ENCODE measurements at regions not wholly inside any gene's neighbourhood (a gene's known extent, or its start where the extent isn't known, plus 50 kb on each side); places are given as distances from the start of the nearest gene placed in this dataset.
"Not testable (repeated sequence)": the region's sequence is repeated elsewhere in the genome, so short reads cannot be mapped to it uniquely, and the experiment has no call there.

- DNase-seq, result no peak
Measured at GRCh38 chr4:117014236-117014635, 71.1 kb downstream of the TRAM1L1 start.

DNA sequence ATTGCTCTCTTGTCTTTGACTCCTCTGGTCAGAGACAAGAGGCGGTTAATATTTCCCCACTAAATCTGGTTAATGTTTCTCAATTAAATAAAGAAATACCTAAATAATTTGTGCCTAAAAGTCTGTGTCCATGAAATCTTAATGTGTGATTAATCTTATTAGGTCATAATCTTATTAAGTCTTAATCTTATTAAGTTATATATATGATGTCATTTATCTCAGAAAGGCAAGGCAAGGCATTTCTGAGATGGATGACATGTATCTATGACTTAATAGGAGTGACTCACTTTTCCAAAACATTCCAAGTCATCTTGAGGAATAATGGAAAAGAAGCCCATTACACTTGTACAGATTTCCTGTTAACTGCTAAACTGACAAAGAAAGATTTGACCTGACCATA lies 74.7 kb downstream of the TRAM1L1 start:
- no peak for DNase-seq

DNA sequence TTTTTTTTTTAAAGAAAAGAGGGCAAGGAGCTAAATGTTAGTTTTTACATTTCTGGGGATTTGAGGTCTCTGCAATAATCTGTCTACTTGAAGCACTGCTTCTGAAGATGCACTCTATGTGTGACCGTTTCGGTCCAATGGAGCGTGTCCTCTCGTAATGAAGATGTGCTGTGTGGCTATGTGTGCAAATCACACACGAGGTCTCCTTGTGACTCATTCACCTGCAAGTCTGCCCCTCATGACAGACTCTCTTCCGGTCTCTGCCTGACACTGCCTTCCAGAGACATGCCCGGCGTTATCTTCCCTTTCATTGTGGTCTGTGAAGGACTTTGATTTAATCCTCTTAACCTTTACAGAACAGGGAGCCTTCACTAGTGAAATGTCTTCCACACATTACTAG lies 84.3 kb downstream of the TRAM1L1 start:
- no peak for DNase-seq

DNA sequence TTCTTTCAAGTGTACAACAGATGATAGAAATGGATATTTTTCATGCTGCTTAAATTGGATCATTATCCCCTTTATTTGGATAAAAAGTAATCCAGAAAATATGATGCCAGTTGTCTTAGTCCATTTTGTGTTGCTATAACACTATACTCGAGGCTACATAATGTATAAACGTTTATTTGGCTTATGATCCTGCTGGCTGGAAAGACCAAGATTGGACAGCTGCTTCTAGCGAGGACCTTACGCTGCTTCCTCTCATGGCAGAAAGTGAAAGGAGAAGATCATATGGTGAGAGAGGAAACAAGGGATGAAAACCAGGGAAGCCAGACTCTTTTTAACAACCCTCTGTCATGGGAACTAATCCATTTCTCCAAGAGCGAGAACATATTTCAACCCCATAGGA lies 102.7 kb downstream of the TRAM1L1 start:
- no peak for DNase-seq

- not testable (repeated sequence) for DNase-seq
Measured at GRCh38 chr4:116980436-116980835, 104.9 kb downstream of the TRAM1L1 start.

DNA sequence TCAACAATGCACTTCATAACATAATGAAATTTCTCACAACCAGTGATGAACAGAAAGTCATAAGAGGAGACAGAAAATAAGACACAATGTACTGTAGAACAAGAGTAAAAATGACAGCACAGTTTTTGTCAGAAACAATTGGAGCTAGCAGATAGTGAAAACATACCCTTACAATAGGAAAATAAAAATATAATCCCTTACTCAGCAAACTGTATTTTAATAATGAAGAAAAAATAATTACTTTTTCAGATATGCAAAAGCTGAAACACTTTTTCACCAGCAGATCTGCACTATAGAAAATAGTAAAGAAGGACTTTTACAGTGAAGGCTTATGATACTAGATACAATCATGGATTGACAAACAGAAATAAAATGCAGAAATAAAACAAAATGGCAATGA lies 126.3 kb downstream of the TRAM1L1 start:
- no peak for DNase-seq

GRCh38 chr4:116953947-116954346 lies 131.4 kb downstream of the TRAM1L1 start:
- no peak for DNase-seq

GRCh38 chr4:116952530-116953136 lies 132.7 kb downstream of the TRAM1L1 start:
- no peak for DNase-seq

- DNase-seq, result no peak
Measured at GRCh38 chr4:116949856-116950255, 135.5 kb downstream of the TRAM1L1 start.

- DNase-seq, result no peak
Measured at GRCh38 chr4:116942315-116942714, 143.1 kb downstream of the TRAM1L1 start.

DNA sequence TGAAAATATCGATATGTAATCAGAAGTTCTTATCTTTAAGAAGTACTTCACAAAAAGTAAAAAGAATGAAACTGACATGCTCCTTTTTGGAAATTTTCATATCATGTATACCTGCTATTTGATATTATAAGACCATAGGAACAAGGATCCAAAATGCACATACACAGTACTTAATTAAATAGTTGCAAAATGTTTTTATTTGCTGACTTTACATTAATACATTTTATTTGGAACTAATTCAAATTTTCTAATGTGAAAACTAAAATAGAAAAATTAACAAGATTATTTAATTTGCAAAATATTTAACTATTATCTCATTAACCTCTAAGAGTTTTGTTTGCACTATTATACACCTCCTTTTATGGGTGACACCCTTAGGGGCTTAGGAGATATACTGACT lies 155.0 kb downstream of the TRAM1L1 start:
- no peak for DNase-seq

GRCh38 chr4:116926631-116927295 lies 158.6 kb downstream of the TRAM1L1 start:
- DNase-seq, result no peak

DNA sequence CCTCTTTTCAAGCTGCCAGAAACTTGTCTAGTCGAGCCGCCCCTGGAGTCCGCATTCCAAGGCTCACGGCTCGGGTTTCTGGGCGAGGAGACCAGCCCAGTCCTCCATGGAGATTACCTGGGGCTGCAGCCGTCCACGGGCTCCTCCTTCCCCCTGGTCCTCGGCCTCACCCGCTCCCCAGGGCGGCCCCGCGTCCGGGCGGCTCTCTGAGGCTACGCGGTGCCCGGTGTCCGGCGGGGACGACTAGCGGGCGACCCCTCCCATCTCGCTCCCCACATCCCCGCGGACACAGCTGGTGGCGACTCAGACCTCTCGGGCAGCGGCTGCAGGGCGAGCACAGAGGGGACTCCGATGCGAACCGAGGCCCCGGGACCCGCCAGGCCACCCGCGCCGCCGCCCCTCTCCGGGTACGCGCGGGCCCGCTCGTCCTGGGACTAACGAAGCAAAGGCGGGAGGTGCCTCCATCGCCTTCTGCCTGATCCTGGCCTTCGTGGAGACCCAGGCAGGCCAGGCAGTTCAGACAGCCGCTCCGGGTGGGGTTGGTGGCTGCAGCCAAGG lies 159.4 kb downstream of the TRAM1L1 start:
- no peak for DNase-seq

- DNase-seq, result no peak
Measured at GRCh38 chr4:116923389-116923788, 162.0 kb downstream of the TRAM1L1 start.

DNA sequence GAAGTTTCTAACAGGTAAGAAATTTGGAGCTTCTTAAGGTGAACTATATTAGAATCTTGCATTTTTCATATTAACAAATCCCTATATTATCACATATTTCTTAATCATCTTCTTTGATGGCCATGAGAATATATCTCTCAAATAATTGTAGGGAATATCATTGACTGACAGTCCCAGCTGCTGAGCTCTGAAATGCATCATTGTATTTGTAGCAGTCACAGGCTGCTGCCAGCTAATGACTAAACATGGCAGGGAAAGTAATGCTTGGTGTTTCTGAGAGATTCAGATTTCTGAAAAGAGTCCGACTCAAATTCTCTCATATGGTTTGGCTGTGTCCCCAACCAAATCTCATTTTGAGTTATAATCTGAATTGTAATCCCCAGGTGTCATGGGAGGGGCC lies 171.9 kb downstream of the TRAM1L1 start:
- no peak for DNase-seq

DNA sequence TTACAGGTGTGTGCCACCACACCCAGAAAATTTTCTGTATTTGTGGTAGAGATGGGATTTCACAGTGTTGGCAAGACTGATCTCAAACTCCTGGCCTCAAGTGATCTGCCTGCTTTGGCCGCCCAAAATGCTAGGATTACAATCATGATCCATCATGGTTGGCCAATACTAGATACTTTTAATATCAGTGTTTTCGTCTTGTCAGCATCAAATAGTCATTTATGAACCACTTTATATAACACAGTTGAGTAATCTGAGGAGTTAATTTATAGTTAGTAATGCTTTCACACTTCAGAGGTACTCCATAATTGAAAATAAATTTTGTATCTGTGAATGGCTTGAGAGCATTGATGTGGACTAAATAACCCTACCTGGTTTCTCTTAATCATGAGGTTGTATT lies 178.6 kb downstream of the TRAM1L1 start:
- DNase-seq, result no peak

GRCh38 chr4:116899561-116899960 lies 185.8 kb downstream of the TRAM1L1 start:
- DNase-seq, result no peak

DNA sequence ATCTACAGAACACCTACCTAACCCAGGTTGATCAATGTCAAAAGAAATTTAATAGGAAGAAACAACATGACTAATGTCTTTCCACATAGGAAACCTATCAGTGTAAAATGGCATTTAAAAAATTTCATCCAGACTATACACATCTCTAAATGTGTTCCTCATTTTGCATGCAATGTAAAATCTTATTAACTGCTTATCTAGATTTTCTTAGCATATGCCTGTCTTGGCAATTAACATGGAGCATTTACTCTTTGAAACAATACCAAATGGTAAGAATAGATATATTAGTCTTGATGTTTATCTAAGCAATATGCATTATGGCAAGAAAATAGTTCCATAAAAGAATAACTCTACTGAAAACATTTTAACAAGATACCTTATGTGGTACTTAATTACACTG lies 199.8 kb downstream of the TRAM1L1 start:
- DNase-seq, result no peak

DNA sequence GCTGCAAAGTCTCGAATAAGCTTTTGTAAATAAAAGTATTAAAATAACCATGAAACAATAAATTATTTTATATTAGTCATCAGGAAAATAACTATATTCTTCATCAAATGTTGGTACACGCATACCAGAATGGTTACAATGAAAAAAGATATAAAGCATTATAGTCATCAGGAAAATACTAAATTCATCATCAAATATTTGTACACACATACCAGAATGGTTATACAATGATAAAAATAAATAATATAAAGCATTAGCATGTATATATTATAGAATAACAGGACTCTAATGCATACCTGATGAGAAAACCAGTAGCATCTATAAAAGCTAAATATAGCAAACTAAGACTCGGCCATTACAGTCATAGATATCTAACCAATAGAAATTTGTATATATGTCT lies 202.9 kb downstream of the TRAM1L1 start:
- no peak for DNase-seq

DNA sequence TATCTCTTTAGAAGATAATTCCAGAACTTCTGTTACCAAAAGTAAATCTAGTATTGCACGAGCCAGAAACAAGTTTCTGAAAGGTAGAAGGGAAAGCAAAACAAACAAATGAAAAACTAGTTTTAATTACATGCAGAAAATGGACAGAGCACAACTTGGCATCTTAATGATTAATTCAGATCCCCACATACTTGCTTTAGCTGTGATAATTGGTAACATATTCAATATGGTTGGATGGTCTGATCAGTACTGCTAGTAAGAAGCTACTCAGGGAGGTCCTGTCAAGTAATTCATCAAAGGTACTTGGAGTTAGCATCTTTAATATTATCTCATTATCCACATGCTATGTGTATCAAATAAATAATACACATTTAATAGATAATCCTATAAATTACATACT lies 204.3 kb downstream of the TRAM1L1 start:
- no peak for DNase-seq

GRCh38 chr4:116880625-116881024 lies 204.8 kb downstream of the TRAM1L1 start:
- DNase-seq, result no peak

- DNase-seq, result no peak
Measured at GRCh38 chr4:116878280-116878679, 207.1 kb downstream of the TRAM1L1 start.

DNA sequence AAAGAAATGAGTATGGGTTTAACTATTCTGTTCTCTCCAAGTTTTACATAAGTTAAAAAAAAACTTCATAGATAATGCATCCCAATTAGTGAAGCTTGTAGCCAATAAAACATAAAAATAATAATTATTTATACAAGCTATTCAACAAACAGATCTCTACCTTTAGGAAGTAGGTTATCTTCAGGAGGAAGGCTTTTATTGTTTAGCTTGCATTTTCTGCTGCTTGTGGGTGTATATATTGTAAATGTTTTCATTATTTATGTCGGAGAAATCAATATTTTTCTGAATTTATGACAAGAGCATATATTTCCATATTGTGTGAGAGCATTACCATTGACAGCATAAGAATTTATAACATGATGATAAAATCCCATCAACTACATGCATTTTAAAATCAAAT lies 208.3 kb downstream of the TRAM1L1 start:
- no peak for DNase-seq

GRCh38 chr4:116872941-116873340 lies 212.4 kb downstream of the TRAM1L1 start:
- DNase-seq, result no peak

DNA sequence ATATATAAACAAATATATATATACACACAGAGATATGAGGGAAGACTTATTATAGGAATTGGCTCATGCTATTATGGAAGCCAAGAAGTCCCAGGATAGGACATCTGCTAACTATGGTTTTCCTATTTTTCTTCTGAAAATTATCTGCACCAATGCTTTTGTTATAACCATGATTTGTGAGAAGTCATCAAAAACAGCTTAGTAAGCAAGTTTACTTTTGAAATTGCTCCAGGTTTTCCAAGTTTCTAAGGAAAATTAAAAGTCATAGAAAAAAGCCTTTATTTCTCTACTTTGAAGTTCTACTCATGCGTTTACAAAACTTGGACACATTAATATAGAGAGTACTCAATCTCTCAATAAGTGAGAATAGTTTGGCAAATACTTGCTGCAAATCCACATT lies 213.1 kb downstream of the TRAM1L1 start:
- DNase-seq, result no peak
